Keratinocyte (primary cell): ENCODE measurements at regions not wholly inside any gene's neighbourhood (a gene's known extent, or its start where the extent isn't known, plus 50 kb on each side); places are given as distances from the start of the nearest gene placed in this dataset.

ENCODE experiments used
- DNase-seq: peaks from one replicate; pipeline ENCODE4 v3.0.0-alpha.2; 2011; ENCODE audit warnings: low read depth, missing footprints, low spot score
- FAIRE-seq: peaks from 2 replicates; lab custom pipeline; 2011; peaks lifted over from hg19 to GRCh38; lab: Jason Lieb, UNC
- H2AFZ ChIP-seq: 2 replicates; pipeline ENCODE4 v1.6.0; 2012; ENCODE audit warnings: low read length, control low read depth, inconsistent platforms; ENCODE audit not compliant: control insufficient read depth
- H3K27ac ChIP-seq: 2 replicates; pipeline ENCODE4 v1.5.1; 2011; ENCODE audit warnings: low read length; ENCODE audit not compliant: control insufficient read depth, insufficient read depth
- H3K27me3 ChIP-seq: 3 replicates; pipeline ENCODE4 v1.6.0; 2011; ENCODE audit warnings: low read length; ENCODE audit not compliant: control insufficient read depth, insufficient read depth; ENCODE audit errors: extremely low read depth
- H3K36me3 ChIP-seq, 2 experiments: 2 replicates in 1 of 2; 3 replicates in 1 of 2; pipeline ENCODE4 v1.5.1; 2011; ENCODE audit warnings: low read length in 2 of 2, mild to moderate bottlenecking in 1 of 2; ENCODE audit not compliant: control insufficient read depth in 2 of 2, insufficient read depth in 2 of 2; ENCODE audit errors: extremely low read depth in 1 of 2
- H3K4me1 ChIP-seq: 3 replicates; pipeline ENCODE4 v1.5.1; 2011; ENCODE audit warnings: low read length; ENCODE audit not compliant: control insufficient read depth, insufficient read depth; ENCODE audit errors: extremely low read depth
- H3K4me2 ChIP-seq: 3 replicates; pipeline ENCODE4 v1.6.0; 2011; ENCODE audit warnings: low read depth, low read length; ENCODE audit not compliant: control insufficient read depth, insufficient read depth; ENCODE audit errors: extremely low read depth
- H3K4me3 ChIP-seq, 3 experiments: fragments of 200-600 bp in 1 of 3; sonication (generic) in 1 of 3; 2 replicates in 2 of 3; 3 replicates in 1 of 3; pipeline ENCODE4 v1.5.1; 2011 to 2016; ENCODE audit warnings: low read length in 3 of 3, mild to moderate bottlenecking in 3 of 3, control low read depth in 2 of 3, inconsistent platforms in 1 of 3, low read depth in 1 of 3, mixed read lengths in 1 of 3, mixed run types in 1 of 3, moderate library complexity in 1 of 3; ENCODE audit not compliant: control insufficient read depth in 2 of 3, insufficient read depth in 2 of 3; ENCODE audit errors: extremely low read depth in 1 of 3
- H3K79me2 ChIP-seq: 2 replicates; pipeline ENCODE4 v1.6.0; 2012; ENCODE audit warnings: low read length; ENCODE audit not compliant: control insufficient read depth, insufficient read depth
- H3K9ac ChIP-seq: 3 replicates; pipeline ENCODE4 v1.6.0; 2011; ENCODE audit warnings: low read length; ENCODE audit not compliant: control insufficient read depth, insufficient read depth; ENCODE audit errors: extremely low read depth
- H3K9me1 ChIP-seq: 3 replicates; pipeline ENCODE4 v1.6.0; 2011; ENCODE audit warnings: low read length; ENCODE audit not compliant: control insufficient read depth, insufficient read depth; ENCODE audit errors: extremely low read depth
- H3K9me3 ChIP-seq: 2 replicates; pipeline ENCODE4 v1.5.1; 2012; ENCODE audit warnings: low read depth, low read length; ENCODE audit not compliant: control insufficient read depth
- H4K20me1 ChIP-seq: 3 replicates; pipeline ENCODE4 v1.6.0; 2011; ENCODE audit warnings: low read length; ENCODE audit not compliant: control insufficient read depth, insufficient read depth; ENCODE audit errors: extremely low read depth
- CTCF ChIP-seq, 3 experiments: IDR thresholded peaks in 1 of 3; conservative IDR thresholded peaks in 1 of 3; optimal IDR thresholded peaks in 1 of 3; 2 replicates in 2 of 3; 3 replicates in 1 of 3; pipeline versions ENCODE3 to v1.5.1; 2011; ENCODE audit warnings: low read length in 3 of 3, mild to moderate bottlenecking in 3 of 3, moderate library complexity in 2 of 3, control low read depth in 1 of 3, inconsistent platforms in 1 of 3; ENCODE audit not compliant: insufficient read depth in 2 of 3; ENCODE audit errors: extremely low read depth in 1 of 3
- EZH2 ChIP-seq: IDR thresholded peaks from one replicate; pipeline ENCODE4 v1.6.1; 2012; ENCODE audit warnings: inconsistent platforms, mild to moderate bottlenecking, low read length, moderate library complexity
- dilution Hi-C: fragments of 300-500 bp; cut with MboI; formaldehyde crosslinking; loops from one replicate; pipeline ENCODE4 v1.7.0; 2020; ENCODE audit warnings: low sequenced_read_pairs; ENCODE audit not compliant: extremely low pct_ligation_motif_present

GRCh38 chrX:117628381-117628780, 488.2 kb downstream of the KLHL13 start:
- H3K36me3 ChIP-seq = no peaks in the 10 kb centered on the region
- no peak overlapping the region for H2AFZ ChIP-seq
- no peaks in the 10 kb centered on the region for H3K9me1 ChIP-seq
- H3K27ac ChIP-seq = no peak overlapping the region
- no peaks in the 10 kb centered on the region for H3K4me1 ChIP-seq
- dilution Hi-C loops = no loop called here
- no peaks in the 10 kb centered on the region for H3K79me2 ChIP-seq
- no peak overlapping the region for H3K4me2 ChIP-seq
- no peaks in the 10 kb centered on the region for H3K9me3 ChIP-seq
- H3K27me3 ChIP-seq = no peaks in the 10 kb centered on the region
- DNase-seq (no peak), FAIRE-seq (no peak)
- TF ChIP-seq CTCF (optimal IDR thresholded peaks at IDR 0.05 in 1 of 3, IDR thresholded peaks at IDR 0.05 in 1 of 3, conservative IDR thresholded peaks at IDR 0.05 in 1 of 3; ENCODE audit: extremely low read depth in 1 of 3, insufficient read depth in 2 of 3, low read length in 3 of 3) = no peak
- TF ChIP-seq EZH2 = no peak
- no peak overlapping the region for H3K4me3 ChIP-seq
- no peaks in the 10 kb centered on the region for H4K20me1 ChIP-seq
- H3K9ac ChIP-seq = no peak overlapping the region

- no peaks in the 10 kb centered on the region for H3K9me3 ChIP-seq
- H3K9me1 ChIP-seq = no peaks in the 10 kb centered on the region
- FAIRE-seq (no peak), DNase-seq (no peak)
- no peak overlapping the region for H3K4me3 ChIP-seq
- H3K4me1 ChIP-seq = no peaks in the 10 kb centered on the region
- no peaks in the 10 kb centered on the region for H3K79me2 ChIP-seq
- no peak overlapping the region for H2AFZ ChIP-seq
- H4K20me1 ChIP-seq = no peaks in the 10 kb centered on the region
- H3K4me2 ChIP-seq = no peak overlapping the region
- no peaks in the 10 kb centered on the region for H3K36me3 ChIP-seq
- no peak overlapping the region for H3K27ac ChIP-seq
- no peak for TF ChIP-seq EZH2
- TF ChIP-seq CTCF (optimal IDR thresholded peaks at IDR 0.05 in 1 of 3, IDR thresholded peaks at IDR 0.05 in 1 of 3, conservative IDR thresholded peaks at IDR 0.05 in 1 of 3; ENCODE audit: extremely low read depth in 1 of 3, insufficient read depth in 2 of 3, low read length in 3 of 3) = no peak
- no peak overlapping the region for H3K9ac ChIP-seq
- dilution Hi-C loops = no loop called here
- H3K27me3 ChIP-seq = no peaks in the 10 kb centered on the region
These were observed 505.8 kb downstream of the KLHL13 start for GRCh38 chrX:117610806-117611205.
